Vagina (tissue), 2 donors: ENCODE measurements at regions not wholly inside any gene's neighbourhood (a gene's known extent, or its start where the extent isn't known, plus 50 kb on each side); places are given as distances from the start of the nearest gene placed in this dataset.

Source experiments
- CTCF ChIP-seq, 3 experiments: fragments of 450-650 bp in 2 of 3; fragments of 200-600 bp in 1 of 3; sonication (generic) in 1 of 3; IDR thresholded peaks; one replicate each; pipeline ENCODE4 v1.5.1; 2017 to 2019; ENCODE audit warnings: antibody characterized with exemption in 3 of 3, mild to moderate bottlenecking in 2 of 3, moderate library complexity in 2 of 3
- POLR2AphosphoS5 ChIP-seq, 2 donors: sonication (generic); formaldehyde crosslinking; IDR thresholded peaks; one replicate each; pipeline ENCODE4 v1.9.0; 2017; ENCODE audit warnings: antibody characterized with exemption in 2 of 2, mild to moderate bottlenecking in 2 of 2, low read depth in 1 of 2; ENCODE audit not compliant: insufficient read depth in 1 of 2

- TF ChIP-seq CTCF (IDR thresholded peaks at IDR 0.05) = no peak
- no peak for TF ChIP-seq POLR2AphosphoS5 (IDR thresholded peaks at IDR 0.05; ENCODE audit: insufficient read depth in 1 of 2, low read depth in 1 of 2)
Observed at GRCh38 chr4:117574085-117574484, 460.2 kb upstream of the NDST3 start.
